K562 (cell line): ENCODE measurements at regions not wholly inside any gene's neighbourhood (a gene's known extent, or its start where the extent isn't known, plus 50 kb on each side); places are given as distances from the start of the nearest gene placed in this dataset.

Experiments used
- CHD2 ChIP-seq: IDR thresholded peaks from 2 replicates; pipeline ENCODE4 v1.6.1; 2011; ENCODE audit warnings: low read depth, low read length
- KAT2B ChIP-seq: IDR thresholded peaks from one replicate; pipeline ENCODE4 v1.6.1; 2012; ENCODE audit warnings: low read depth, mild to moderate bottlenecking, control low read depth, inconsistent platforms, low read length, moderate library complexity
- POLR2AphosphoS5 ChIP-seq: IDR thresholded peaks from 2 replicates; pipeline ENCODE4 v1.6.1; 2011; ENCODE audit warnings: mild to moderate bottlenecking, low read depth, low read length, moderate library complexity; ENCODE audit not compliant: control insufficient read depth, insufficient read depth
- POU5F1 ChIP-seq: fragments of 150-350 bp; IDR thresholded peaks from 2 replicates; pipeline ENCODE4 v1.6.1; 2014; ENCODE audit warnings: borderline replicate concordance, low read length, low read depth, mild to moderate bottlenecking; ENCODE audit not compliant: partially characterized antibody
- PYGO2 ChIP-seq: fragments of 450-650 bp; IDR thresholded peaks from 2 replicates; pipeline ENCODE4 v1.6.1; 2016; ENCODE audit warnings: mild to moderate bottlenecking, missing genetic modification characterization, moderate library complexity, missing compliant biosample characterization
- STAT5B ChIP-seq: fragments of 250-450 bp; sonication (Bioruptor Pico); IDR thresholded peaks from 2 replicates; pipeline ENCODE4 v1.8.0; 2021; ENCODE audit warnings: mild to moderate bottlenecking, inconsistent platforms
- ZNF274 ChIP-seq: IDR thresholded peaks from 2 replicates; pipeline ENCODE4 v1.6.1; 2011; ENCODE audit warnings: low read depth, mild to moderate bottlenecking, low read length, moderate library complexity, borderline replicate concordance
- TF ChIP-seq, protein P1 (sequence below), 3 experiments: IDR thresholded peaks in 2 of 3; conservative IDR thresholded peaks in 1 of 3; 2 replicates each; pipeline ENCODE4 v1.5.1; 2011 to 2012; ENCODE audit warnings: low read length in 3 of 3, mild to moderate bottlenecking in 3 of 3, control low read depth in 2 of 3, improper control_type of control experiment in 1 of 3, inconsistent platforms in 1 of 3, low read depth in 1 of 3, mixed read lengths in 1 of 3, moderate library complexity in 1 of 3; ENCODE audit not compliant: insufficient read depth in 2 of 3
- TF ChIP-seq, protein P2 (sequence below), 2 experiments: IDR thresholded peaks in 1 of 2; conservative IDR thresholded peaks in 1 of 2; 2 replicates each; pipeline ENCODE4 v1.6.1; 2016; ENCODE audit warnings: low read depth in 2 of 2, mild to moderate bottlenecking in 1 of 2, missing compliant biosample characterization in 1 of 2, missing genetic modification characterization in 1 of 2, moderate library complexity in 1 of 2
- TF ChIP-seq, protein P3 (sequence below): fragments of 450-650 bp; IDR thresholded peaks from 2 replicates; pipeline ENCODE4 v1.6.1; 2017; ENCODE audit warnings: mild to moderate bottlenecking, moderate library complexity
- TF ChIP-seq, protein P4 (sequence below), 2 experiments: fragments of 450-650 bp; formaldehyde crosslinking in 1 of 2; IDR thresholded peaks; 2 replicates each; pipeline versions ENCODE4 v1.4.0 to v1.6.1; 2014 to 2020; ENCODE audit warnings: mild to moderate bottlenecking in 2 of 2, borderline replicate concordance in 1 of 2, low read depth in 1 of 2

DNA sequence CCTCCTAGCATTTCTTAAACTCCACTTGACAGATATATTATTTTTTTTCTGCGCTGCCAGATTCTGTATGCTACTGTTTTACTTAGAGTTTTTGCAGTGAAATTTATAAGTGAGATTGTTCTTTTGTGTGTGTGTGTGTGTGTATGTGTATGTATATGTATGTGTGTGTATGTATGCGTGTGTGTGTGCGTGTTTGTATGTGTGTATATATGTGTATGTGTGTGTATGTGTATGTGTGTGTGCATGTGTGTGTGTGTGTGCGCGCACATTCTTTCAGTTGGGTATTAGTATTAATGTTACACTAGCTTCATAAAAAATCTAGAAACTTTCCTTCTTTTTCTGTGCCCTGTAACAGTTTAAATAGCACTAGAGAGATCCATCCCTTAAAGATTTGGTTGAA is 152.6 kb upstream of the CSF3R start:
- TF ChIP-seq CHD2 (no peak), POU5F1 (no peak), ZNF274 (no peak), PYGO2 (no peak), STAT5B (CRISPR knock-in tag) (no peak), KAT2B (no peak), POLR2AphosphoS5 (no peak)
- TF ChIP-seq, protein P1, sequence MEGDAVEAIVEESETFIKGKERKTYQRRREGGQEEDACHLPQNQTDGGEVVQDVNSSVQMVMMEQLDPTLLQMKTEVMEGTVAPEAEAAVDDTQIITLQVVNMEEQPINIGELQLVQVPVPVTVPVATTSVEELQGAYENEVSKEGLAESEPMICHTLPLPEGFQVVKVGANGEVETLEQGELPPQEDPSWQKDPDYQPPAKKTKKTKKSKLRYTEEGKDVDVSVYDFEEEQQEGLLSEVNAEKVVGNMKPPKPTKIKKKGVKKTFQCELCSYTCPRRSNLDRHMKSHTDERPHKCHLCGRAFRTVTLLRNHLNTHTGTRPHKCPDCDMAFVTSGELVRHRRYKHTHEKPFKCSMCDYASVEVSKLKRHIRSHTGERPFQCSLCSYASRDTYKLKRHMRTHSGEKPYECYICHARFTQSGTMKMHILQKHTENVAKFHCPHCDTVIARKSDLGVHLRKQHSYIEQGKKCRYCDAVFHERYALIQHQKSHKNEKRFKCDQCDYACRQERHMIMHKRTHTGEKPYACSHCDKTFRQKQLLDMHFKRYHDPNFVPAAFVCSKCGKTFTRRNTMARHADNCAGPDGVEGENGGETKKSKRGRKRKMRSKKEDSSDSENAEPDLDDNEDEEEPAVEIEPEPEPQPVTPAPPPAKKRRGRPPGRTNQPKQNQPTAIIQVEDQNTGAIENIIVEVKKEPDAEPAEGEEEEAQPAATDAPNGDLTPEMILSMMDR (IDR thresholded peaks at IDR 0.05 in 2 of 3, conservative IDR thresholded peaks at IDR 0.05 in 1 of 3; ENCODE audit: insufficient read depth in 2 of 3, low read depth in 1 of 3, low read length in 3 of 3), result no peak
- TF ChIP-seq, protein P2, sequence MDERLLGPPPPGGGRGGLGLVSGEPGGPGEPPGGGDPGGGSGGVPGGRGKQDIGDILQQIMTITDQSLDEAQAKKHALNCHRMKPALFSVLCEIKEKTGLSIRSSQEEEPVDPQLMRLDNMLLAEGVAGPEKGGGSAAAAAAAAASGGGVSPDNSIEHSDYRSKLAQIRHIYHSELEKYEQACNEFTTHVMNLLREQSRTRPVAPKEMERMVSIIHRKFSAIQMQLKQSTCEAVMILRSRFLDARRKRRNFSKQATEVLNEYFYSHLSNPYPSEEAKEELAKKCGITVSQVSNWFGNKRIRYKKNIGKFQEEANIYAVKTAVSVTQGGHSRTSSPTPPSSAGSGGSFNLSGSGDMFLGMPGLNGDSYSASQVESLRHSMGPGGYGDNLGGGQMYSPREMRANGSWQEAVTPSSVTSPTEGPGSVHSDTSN (CRISPR knock-in tag; IDR thresholded peaks at IDR 0.05; ENCODE audit: low read depth), result no peak
- TF ChIP-seq, protein P2 (tag; conservative IDR thresholded peaks at IDR 0.05; ENCODE audit: low read depth), result no peak
- TF ChIP-seq, protein P3, sequence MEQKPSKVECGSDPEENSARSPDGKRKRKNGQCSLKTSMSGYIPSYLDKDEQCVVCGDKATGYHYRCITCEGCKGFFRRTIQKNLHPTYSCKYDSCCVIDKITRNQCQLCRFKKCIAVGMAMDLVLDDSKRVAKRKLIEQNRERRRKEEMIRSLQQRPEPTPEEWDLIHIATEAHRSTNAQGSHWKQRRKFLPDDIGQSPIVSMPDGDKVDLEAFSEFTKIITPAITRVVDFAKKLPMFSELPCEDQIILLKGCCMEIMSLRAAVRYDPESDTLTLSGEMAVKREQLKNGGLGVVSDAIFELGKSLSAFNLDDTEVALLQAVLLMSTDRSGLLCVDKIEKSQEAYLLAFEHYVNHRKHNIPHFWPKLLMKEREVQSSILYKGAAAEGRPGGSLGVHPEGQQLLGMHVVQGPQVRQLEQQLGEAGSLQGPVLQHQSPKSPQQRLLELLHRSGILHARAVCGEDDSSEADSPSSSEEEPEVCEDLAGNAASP, result no peak
- TF ChIP-seq, protein P4, sequence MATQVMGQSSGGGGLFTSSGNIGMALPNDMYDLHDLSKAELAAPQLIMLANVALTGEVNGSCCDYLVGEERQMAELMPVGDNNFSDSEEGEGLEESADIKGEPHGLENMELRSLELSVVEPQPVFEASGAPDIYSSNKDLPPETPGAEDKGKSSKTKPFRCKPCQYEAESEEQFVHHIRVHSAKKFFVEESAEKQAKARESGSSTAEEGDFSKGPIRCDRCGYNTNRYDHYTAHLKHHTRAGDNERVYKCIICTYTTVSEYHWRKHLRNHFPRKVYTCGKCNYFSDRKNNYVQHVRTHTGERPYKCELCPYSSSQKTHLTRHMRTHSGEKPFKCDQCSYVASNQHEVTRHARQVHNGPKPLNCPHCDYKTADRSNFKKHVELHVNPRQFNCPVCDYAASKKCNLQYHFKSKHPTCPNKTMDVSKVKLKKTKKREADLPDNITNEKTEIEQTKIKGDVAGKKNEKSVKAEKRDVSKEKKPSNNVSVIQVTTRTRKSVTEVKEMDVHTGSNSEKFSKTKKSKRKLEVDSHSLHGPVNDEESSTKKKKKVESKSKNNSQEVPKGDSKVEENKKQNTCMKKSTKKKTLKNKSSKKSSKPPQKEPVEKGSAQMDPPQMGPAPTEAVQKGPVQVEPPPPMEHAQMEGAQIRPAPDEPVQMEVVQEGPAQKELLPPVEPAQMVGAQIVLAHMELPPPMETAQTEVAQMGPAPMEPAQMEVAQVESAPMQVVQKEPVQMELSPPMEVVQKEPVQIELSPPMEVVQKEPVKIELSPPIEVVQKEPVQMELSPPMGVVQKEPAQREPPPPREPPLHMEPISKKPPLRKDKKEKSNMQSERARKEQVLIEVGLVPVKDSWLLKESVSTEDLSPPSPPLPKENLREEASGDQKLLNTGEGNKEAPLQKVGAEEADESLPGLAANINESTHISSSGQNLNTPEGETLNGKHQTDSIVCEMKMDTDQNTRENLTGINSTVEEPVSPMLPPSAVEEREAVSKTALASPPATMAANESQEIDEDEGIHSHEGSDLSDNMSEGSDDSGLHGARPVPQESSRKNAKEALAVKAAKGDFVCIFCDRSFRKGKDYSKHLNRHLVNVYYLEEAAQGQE (IDR thresholded peaks at IDR 0.05; ENCODE audit: borderline replicate concordance), result no peak
- TF ChIP-seq, protein P4 (CRISPR knock-in tag; IDR thresholded peaks at IDR 0.05; ENCODE audit: low read depth), result no peak
